Right kidney (tissue), 1 donor: ENCODE measurements at regions not wholly inside any gene's neighbourhood (a gene's known extent, or its start where the extent isn't known, plus 50 kb on each side); places are given as distances from the start of the nearest gene placed in this dataset.

Experiments
- DNase-seq: peaks from one replicate; pipeline ENCODE4 v3.0.0-alpha.2; 2016

GRCh38 chr3:55413236-55413635 is 73.9 kb downstream of the WNT5A start:
- DNase-seq, result no peak

- DNase-seq, result no peak
Observed at GRCh38 chr3:55412545-55412944, 74.6 kb downstream of the WNT5A start.

GRCh38 chr3:55409806-55410205 is 77.3 kb downstream of the WNT5A start:
- no peak for DNase-seq

- no peak for DNase-seq
Observed at GRCh38 chr3:55408193-55408826, 78.8 kb downstream of the WNT5A start.

GRCh38 chr3:55407426-55407820 is 79.7 kb downstream of the WNT5A start:
- no peak for DNase-seq

GRCh38 chr3:55406696-55407425 is 80.2 kb downstream of the WNT5A start:
- no peak for DNase-seq

- no peak for DNase-seq
Observed at GRCh38 chr3:55405436-55405835, 81.7 kb downstream of the WNT5A start.

GRCh38 chr3:55402886-55403609 is 84.1 kb downstream of the WNT5A start:
- no peak for DNase-seq

GRCh38 chr3:55380561-55380960 is 106.5 kb downstream of the WNT5A start:
- DNase-seq, result no peak

GRCh38 chr3:55376753-55377347 is 110.3 kb downstream of the WNT5A start:
- DNase-seq, result no peak

GRCh38 chr3:55373423-55373822 is 113.7 kb downstream of the WNT5A start:
- no peak for DNase-seq

- no peak for DNase-seq
Observed at GRCh38 chr3:55370272-55370671, 116.8 kb downstream of the WNT5A start.

GRCh38 chr3:55369141-55369847 is 117.8 kb downstream of the WNT5A start:
- DNase-seq, result peak; percentile 41

- no peak for DNase-seq
Observed at GRCh38 chr3:55368366-55368765, 118.7 kb downstream of the WNT5A start.

GRCh38 chr3:55367384-55367783 is 119.7 kb downstream of the WNT5A start:
- no peak for DNase-seq

GRCh38 chr3:55364421-55364820 is 122.7 kb downstream of the WNT5A start:
- DNase-seq, result no peak

GRCh38 chr3:55362210-55362960 is 124.7 kb downstream of the WNT5A start:
- DNase-seq, result no peak

- DNase-seq, result no peak
Observed at GRCh38 chr3:55357796-55358195, 129.3 kb downstream of the WNT5A start.

GRCh38 chr3:55352668-55353067 is 134.4 kb downstream of the WNT5A start:
- no peak for DNase-seq

- DNase-seq, result no peak
Observed at GRCh38 chr3:55349851-55350250, 137.3 kb downstream of the WNT5A start.

GRCh38 chr3:55343486-55344357 is 143.4 kb downstream of the WNT5A start:
- no peak for DNase-seq
